ENCODE measurements at regions not wholly inside any gene's neighbourhood (a gene's known extent, or its start where the extent isn't known, plus 50 kb on each side); places are given as distances from the start of the nearest gene placed in this dataset.
A peak's percentile ranks its signal among the peaks of the same experiment; 100 is the strongest.
"Not testable (repeated sequence)": the region's sequence is repeated elsewhere in the genome, so short reads cannot be mapped to it uniquely, and the experiment has no call there.

- no peak for DNase-seq (ENCODE audit: low read depth in 2 of 2)
Measured at GRCh38 chr1:199218533-199218932, 579.7 kb downstream of the PTPRC start.

- no peak for DNase-seq (ENCODE audit: low read depth in 2 of 2)
Measured at GRCh38 chr1:199220031-199220430, 581.2 kb downstream of the PTPRC start.

GRCh38 chr1:199221371-199222150 lies 582.7 kb downstream of the PTPRC start:
- no peak for DNase-seq (ENCODE audit: low read depth in 2 of 2)

GRCh38 chr1:199223936-199224335 lies 585.1 kb downstream of the PTPRC start:
- DNase-seq (ENCODE audit: low read depth in 2 of 2), result no peak

- peak in 1 of 2 experiments; percentile 6 for DNase-seq (ENCODE audit: low read depth in 2 of 2)
Measured at GRCh38 chr1:199226163-199226562, 587.3 kb downstream of the PTPRC start.

- no peak for DNase-seq (ENCODE audit: low read depth in 2 of 2)
Measured at GRCh38 chr1:199242147-199242546, 603.3 kb downstream of the PTPRC start.

- DNase-seq (ENCODE audit: low read depth in 2 of 2), result no peak
Measured at GRCh38 chr1:199242601-199243000, 603.8 kb downstream of the PTPRC start.

GRCh38 chr1:199243423-199244061 lies 604.7 kb downstream of the PTPRC start:
- no peak for DNase-seq (ENCODE audit: low read depth in 2 of 2)

- DNase-seq (ENCODE audit: low read depth in 2 of 2), result no peak
Measured at GRCh38 chr1:199245946-199246345, 607.1 kb downstream of the PTPRC start.

- no peak for DNase-seq (ENCODE audit: low read depth in 2 of 2)
Measured at GRCh38 chr1:199246716-199247115, 607.9 kb downstream of the PTPRC start.

GRCh38 chr1:199247891-199248290 lies 609.1 kb downstream of the PTPRC start:
- no peak for DNase-seq (ENCODE audit: low read depth in 2 of 2)

GRCh38 chr1:199254040-199254439 lies 615.2 kb downstream of the PTPRC start:
- DNase-seq (ENCODE audit: low read depth in 2 of 2), result not testable (repeated sequence)

GRCh38 chr1:199261328-199261727 lies 622.5 kb downstream of the PTPRC start:
- DNase-seq (ENCODE audit: low read depth in 2 of 2), result no peak

GRCh38 chr1:199264283-199264682 lies 625.4 kb downstream of the PTPRC start:
- no peak for DNase-seq (ENCODE audit: low read depth in 2 of 2)

- no peak for DNase-seq (ENCODE audit: low read depth in 2 of 2)
Measured at GRCh38 chr1:199264911-199265310, 626.1 kb downstream of the PTPRC start.

- no peak for DNase-seq (ENCODE audit: low read depth in 2 of 2)
Measured at GRCh38 chr1:199265319-199265718, 626.5 kb downstream of the PTPRC start.

- no peak for DNase-seq (ENCODE audit: low read depth in 2 of 2)
Measured at GRCh38 chr1:199269241-199269640, 630.4 kb downstream of the PTPRC start.

GRCh38 chr1:199272139-199272544 lies 633.3 kb downstream of the PTPRC start:
- peak; percentile 42 to 45 for DNase-seq (ENCODE audit: low read depth in 2 of 2)

- peak; percentile 69 to 72 for DNase-seq (ENCODE audit: low read depth in 2 of 2)
Measured at GRCh38 chr1:199272628-199273086, 633.8 kb downstream of the PTPRC start.

- DNase-seq (ENCODE audit: low read depth in 2 of 2), result no peak
Measured at GRCh38 chr1:199273837-199274379, 635.1 kb downstream of the PTPRC start.

GRCh38 chr1:199279067-199279466 lies 640.2 kb downstream of the PTPRC start:
- DNase-seq (ENCODE audit: low read depth in 2 of 2), result no peak

GRCh38 chr1:199279872-199280645 lies 641.2 kb downstream of the PTPRC start:
- DNase-seq (ENCODE audit: low read depth in 2 of 2), result no peak
